ENCODE measurements at regions not wholly inside any gene's neighbourhood (a gene's known extent, or its start where the extent isn't known, plus 50 kb on each side); places are given as distances from the start of the nearest gene placed in this dataset.

GRCh38 chr12:88934163-88934747 lies 354.0 kb upstream of the KITLG start:
- no peak for TF ChIP-seq CTCF (conservative IDR thresholded peaks at IDR 0.05)
- Mint-ChIP-seq H3K4me3 (no peak overlapping the region), H3K27ac (no peak overlapping the region), H3K9me3 (peaks cover 7% of the 10 kb centered on the region), H3K4me1 (ENCODE audit: unreplicated experiment) (peaks cover 25% of the 10 kb centered on the region), H3K36me3 (no peaks in the 10 kb centered on the region), H3K27me3 (no peaks in the 10 kb centered on the region)
- no peak for DNase-seq (ENCODE audit: extremely low spot score, unreplicated experiment)

- Mint-ChIP-seq H3K27me3 (no peaks in the 10 kb centered on the region), H3K4me3 (peak overlapping the region; percentile 22), H3K9me3 (peaks cover 7% of the 10 kb centered on the region), H3K4me1 (ENCODE audit: unreplicated experiment) (peaks cover 25% of the 10 kb centered on the region), H3K36me3 (no peaks in the 10 kb centered on the region), H3K27ac (no peak overlapping the region)
- no peak for TF ChIP-seq CTCF (conservative IDR thresholded peaks at IDR 0.05)
- DNase-seq (ENCODE audit: extremely low spot score, unreplicated experiment): no peak
Observed at GRCh38 chr12:88932457-88932856, 352.2 kb upstream of the KITLG start.

GRCh38 chr12:88931598-88931997 lies 351.3 kb upstream of the KITLG start:
- H3K9me3 Mint-ChIP-seq: peaks cover 7% of the 10 kb centered on the region
- no peak for TF ChIP-seq CTCF (conservative IDR thresholded peaks at IDR 0.05)
- no peak overlapping the region for H3K27ac Mint-ChIP-seq
- DNase-seq (ENCODE audit: extremely low spot score, unreplicated experiment): no peak
- H3K27me3 Mint-ChIP-seq: no peaks in the 10 kb centered on the region
- H3K4me3 Mint-ChIP-seq: no peak overlapping the region
- no peaks in the 10 kb centered on the region for H3K36me3 Mint-ChIP-seq
- H3K4me1 Mint-ChIP-seq (ENCODE audit: unreplicated experiment): peaks cover 25% of the 10 kb centered on the region

- Mint-ChIP-seq H3K36me3 (no peaks in the 10 kb centered on the region), H3K27ac (peak overlapping the region; percentile 52), H3K4me3 (no peak overlapping the region), H3K9me3 (peaks cover 4% of the 10 kb centered on the region), H3K4me1 (ENCODE audit: unreplicated experiment) (peaks cover 6% of the 10 kb centered on the region), H3K27me3 (no peaks in the 10 kb centered on the region)
- DNase-seq (ENCODE audit: extremely low spot score, unreplicated experiment): no peak
- no peak for TF ChIP-seq CTCF (conservative IDR thresholded peaks at IDR 0.05)
Observed at GRCh38 chr12:88925454-88925853, 345.2 kb upstream of the KITLG start.

GRCh38 chr12:88924162-88924561 lies 343.9 kb upstream of the KITLG start:
- Mint-ChIP-seq H3K27me3 (no peaks in the 10 kb centered on the region), H3K9me3 (peaks cover 4% of the 10 kb centered on the region), H3K4me3 (no peak overlapping the region), H3K36me3 (no peaks in the 10 kb centered on the region), H3K4me1 (ENCODE audit: unreplicated experiment) (peaks cover 4% of the 10 kb centered on the region), H3K27ac (no peak overlapping the region)
- no peak for DNase-seq (ENCODE audit: extremely low spot score, unreplicated experiment)
- TF ChIP-seq CTCF (conservative IDR thresholded peaks at IDR 0.05): no peak

- Mint-ChIP-seq H3K36me3 (no peaks in the 10 kb centered on the region), H3K9me3 (peaks cover 4% of the 10 kb centered on the region)
Observed at GRCh38 chr12:88923631-88924030, 343.4 kb upstream of the KITLG start.

More at GRCh38 chr12:88923631-88924030, 343.4 kb upstream of the KITLG start:
- no peak for DNase-seq (ENCODE audit: extremely low spot score, unreplicated experiment)
- Mint-ChIP-seq H3K4me1 (ENCODE audit: unreplicated experiment) (peaks cover 4% of the 10 kb centered on the region), H3K27ac (no peak overlapping the region), H3K4me3 (no peak overlapping the region), H3K27me3 (no peaks in the 10 kb centered on the region)
- TF ChIP-seq CTCF (conservative IDR thresholded peaks at IDR 0.05): no peak
